GM12874 (cell line): ENCODE measurements at regions not wholly inside any gene's neighbourhood (a gene's known extent, or its start where the extent isn't known, plus 50 kb on each side); places are given as distances from the start of the nearest gene placed in this dataset.

Source experiments
- TF ChIP-seq, protein P1 (sequence below): IDR thresholded peaks from 2 replicates; pipeline ENCODE4 v1.5.1; 2011; ENCODE audit warnings: low read depth, mild to moderate bottlenecking, control low read depth, low read length, moderate library complexity; ENCODE audit not compliant: insufficient read depth

GRCh38 chr4:110737931-110738330 is 115.1 kb upstream of the PITX2 start:
- TF ChIP-seq, protein P1, sequence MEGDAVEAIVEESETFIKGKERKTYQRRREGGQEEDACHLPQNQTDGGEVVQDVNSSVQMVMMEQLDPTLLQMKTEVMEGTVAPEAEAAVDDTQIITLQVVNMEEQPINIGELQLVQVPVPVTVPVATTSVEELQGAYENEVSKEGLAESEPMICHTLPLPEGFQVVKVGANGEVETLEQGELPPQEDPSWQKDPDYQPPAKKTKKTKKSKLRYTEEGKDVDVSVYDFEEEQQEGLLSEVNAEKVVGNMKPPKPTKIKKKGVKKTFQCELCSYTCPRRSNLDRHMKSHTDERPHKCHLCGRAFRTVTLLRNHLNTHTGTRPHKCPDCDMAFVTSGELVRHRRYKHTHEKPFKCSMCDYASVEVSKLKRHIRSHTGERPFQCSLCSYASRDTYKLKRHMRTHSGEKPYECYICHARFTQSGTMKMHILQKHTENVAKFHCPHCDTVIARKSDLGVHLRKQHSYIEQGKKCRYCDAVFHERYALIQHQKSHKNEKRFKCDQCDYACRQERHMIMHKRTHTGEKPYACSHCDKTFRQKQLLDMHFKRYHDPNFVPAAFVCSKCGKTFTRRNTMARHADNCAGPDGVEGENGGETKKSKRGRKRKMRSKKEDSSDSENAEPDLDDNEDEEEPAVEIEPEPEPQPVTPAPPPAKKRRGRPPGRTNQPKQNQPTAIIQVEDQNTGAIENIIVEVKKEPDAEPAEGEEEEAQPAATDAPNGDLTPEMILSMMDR, result no peak

GRCh38 chr4:110742143-110742542 is 119.3 kb upstream of the PITX2 start:
- TF ChIP-seq, protein P1, result no peak

DNA sequence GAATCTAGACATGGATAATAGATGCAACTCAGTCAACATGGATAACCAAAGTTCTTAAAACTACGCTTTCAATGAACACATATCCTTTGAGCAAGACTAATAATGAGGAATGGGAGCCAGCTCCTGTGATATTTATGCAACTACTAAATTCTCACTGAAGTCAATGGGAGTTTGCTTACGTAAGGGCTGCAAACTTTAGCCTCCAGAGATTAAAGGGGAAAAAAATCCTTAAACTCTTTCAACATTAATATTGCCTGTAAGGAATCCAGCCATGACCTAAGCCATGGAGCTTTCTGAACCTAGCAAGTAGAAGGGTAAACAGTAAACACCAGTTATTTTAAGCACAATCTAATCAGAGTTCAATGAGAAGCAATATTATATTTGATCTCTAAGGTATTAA is 125.2 kb upstream of the PITX2 start:
- TF ChIP-seq, protein P1, result no peak

- TF ChIP-seq, protein P1, result no peak
Measured at GRCh38 chr4:110751183-110751582, 128.3 kb upstream of the PITX2 start.

- TF ChIP-seq, protein P1, result no peak
Measured at GRCh38 chr4:110751986-110752385, 129.1 kb upstream of the PITX2 start.

- TF ChIP-seq, protein P1, result no peak
Measured at GRCh38 chr4:110753466-110753865, 130.6 kb upstream of the PITX2 start.

- TF ChIP-seq, protein P1, result no peak
Measured at GRCh38 chr4:110754716-110755115, 131.8 kb upstream of the PITX2 start.

GRCh38 chr4:110769578-110769977 is 146.7 kb upstream of the PITX2 start:
- TF ChIP-seq, protein P1, result no peak
